ENCODE measurements at regions not wholly inside any gene's neighbourhood (a gene's known extent, or its start where the extent isn't known, plus 50 kb on each side); places are given as distances from the start of the nearest gene placed in this dataset.

- no peaks in the 10 kb centered on the region for H3K27me3 ChIP-seq
- intact Hi-C loops (cut with DNase I): loop anchor here in 3 of 10 donors (2.0 to 10.0 kb wide), 3 partner anchors 71 to 175 kb away; no protein-coding TSS in a partner anchor
- WGBS, 4 donors: 78 to 85% (median 81%) methylated on average over 5 of the region's 5 CpGs
- H3K9me3 ChIP-seq: no peaks in the 10 kb centered on the region
- TF ChIP-seq CTCF (IDR thresholded peaks at IDR 0.05): no peak
- TF ChIP-seq POLR2A (IDR thresholded peaks at IDR 0.05): no peak
- no peaks in the 10 kb centered on the region for H3K36me3 ChIP-seq
- peaks cover 0 to 26% (median 13%) of the 10 kb centered on the region in 12 donors for H3K4me1 ChIP-seq
- H3K27ac ChIP-seq: no peak overlapping the region
- H3K4me3 ChIP-seq: no peak overlapping the region
- no peak for ATAC-seq
- DNase-seq: no peak
Observed at GRCh38 chr6:21739838-21740237, 146.3 kb downstream of the SOX4 start.

DNA sequence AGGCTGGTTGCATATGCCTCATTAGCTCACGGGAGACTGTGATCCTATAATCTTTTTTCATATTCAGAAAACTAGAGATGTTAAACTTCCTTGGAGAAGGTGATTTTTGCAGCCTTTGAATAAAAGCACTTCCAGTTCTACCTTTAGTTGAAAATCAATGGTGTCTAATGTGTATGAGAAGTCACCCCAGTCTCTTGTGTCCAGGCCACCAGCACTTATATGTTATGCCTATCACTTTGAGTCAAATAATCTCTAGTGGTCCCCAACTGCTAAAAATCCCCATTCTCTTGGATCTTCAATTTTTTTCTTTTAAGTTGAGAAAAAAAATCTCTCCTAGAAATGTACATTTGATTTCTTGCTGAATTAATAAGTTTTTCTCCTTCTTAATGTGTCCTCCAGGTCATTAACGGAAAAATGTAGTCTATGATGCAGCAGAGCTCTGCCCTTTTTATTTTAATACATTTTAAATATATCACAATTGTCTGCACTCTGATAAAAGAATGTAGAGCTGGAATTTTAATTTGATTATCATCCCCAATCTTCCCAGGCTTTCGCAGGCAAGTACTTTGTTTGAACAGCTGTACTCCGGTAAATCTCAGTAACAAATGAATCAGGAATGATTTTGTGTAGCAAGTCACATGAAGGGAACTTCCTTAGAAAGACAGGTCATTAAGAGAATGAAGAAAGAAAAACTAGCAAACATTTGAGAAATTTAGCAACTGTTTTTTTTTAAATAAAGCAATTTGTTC, 147.0 kb downstream of the SOX4 start:
- H3K4me3 ChIP-seq: peak overlapping the region in 2 of 12 donors; percentile 1 to 15
- H3K27ac ChIP-seq: peak overlapping the region in 3 of 12 donors; percentile 19 to 44 (median 38)
- intact Hi-C loops (cut with DNase I): loop anchor here in 3 of 10 donors (2.0 to 10.0 kb wide), 3 partner anchors 72 to 174 kb away; no protein-coding TSS in a partner anchor
- 53 to 69% (median 60%) methylated on average over 4 of the region's 4 CpGs for WGBS, 4 donors
- no peaks in the 10 kb centered on the region for H3K27me3 ChIP-seq
- TF ChIP-seq POLR2A (IDR thresholded peaks at IDR 0.05) (no peak), CTCF (IDR thresholded peaks at IDR 0.05) (no peak)
- H3K36me3 ChIP-seq: no peaks in the 10 kb centered on the region
- H3K4me1 ChIP-seq: peaks cover 0 to 26% (median 13%) of the 10 kb centered on the region in 12 donors
- H3K9me3 ChIP-seq: no peaks in the 10 kb centered on the region
- DNase-seq (no peak), ATAC-seq (no peak)

DNA sequence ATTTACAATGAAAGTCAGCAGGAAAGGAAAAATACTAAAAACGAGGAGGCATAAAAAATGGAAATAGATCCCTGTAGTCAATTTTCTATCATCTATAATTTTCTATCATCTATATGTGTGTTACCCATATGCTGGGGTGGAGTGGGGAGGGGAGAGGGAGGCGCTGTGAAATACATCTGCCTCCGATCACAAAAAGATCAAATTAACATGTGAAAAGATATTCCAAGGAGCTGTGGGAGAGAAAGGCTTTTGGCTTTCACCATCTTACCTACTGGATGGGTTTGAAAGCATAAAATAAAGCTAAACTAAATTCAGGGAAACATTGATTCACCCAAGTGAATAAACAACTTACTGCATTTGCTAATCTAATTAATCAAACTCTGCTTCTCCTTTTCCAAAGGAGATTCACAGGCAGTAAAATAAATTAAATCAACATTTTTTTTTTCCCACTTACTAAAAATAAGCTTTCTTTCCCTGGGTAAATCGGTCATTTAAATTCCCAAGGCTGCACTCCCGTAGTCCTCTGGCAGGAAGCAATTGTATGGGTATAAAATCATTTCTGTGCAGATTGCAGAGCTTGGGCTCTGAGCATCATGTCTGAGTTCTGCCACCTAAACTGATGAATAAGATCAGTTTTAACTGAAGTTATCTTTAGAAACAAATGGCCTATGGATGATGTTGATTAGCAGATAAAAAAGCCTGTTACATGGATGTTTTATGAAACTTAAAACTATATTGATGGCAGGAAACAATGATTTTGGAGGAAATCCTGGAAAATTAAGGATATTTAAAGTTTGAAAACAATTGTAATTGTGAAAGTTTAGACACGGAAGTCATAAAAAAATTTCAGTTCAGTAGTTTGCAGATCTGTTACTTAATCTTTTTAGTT, 147.9 kb downstream of the SOX4 start:
- Histone ChIP-seq H3K4me1 (peaks cover 0 to 26% (median 13%) of the 10 kb centered on the region in 12 donors), H3K4me3 (peak overlapping the region in 5 of 12 donors; percentile 1 to 15 (median 4)), H3K36me3 (no peaks in the 10 kb centered on the region), H3K27me3 (no peaks in the 10 kb centered on the region), H3K27ac (peak overlapping the region in 6 of 12 donors; percentile 4 to 53 (median 42)), H3K9me3 (no peaks in the 10 kb centered on the region)
- ATAC-seq (no peak), DNase-seq (no peak)
- intact Hi-C loops (cut with DNase I): loop anchor here in 3 of 10 donors (2.0 to 10.0 kb wide), 3 partner anchors 73 to 173 kb away; no protein-coding TSS in a partner anchor
- TF ChIP-seq POLR2A (IDR thresholded peaks at IDR 0.05): no peak
- no peak for TF ChIP-seq CTCF (IDR thresholded peaks at IDR 0.05)
- 47 to 58% (median 54%) methylated on average over 6 of the region's 6 CpGs for WGBS, 4 donors

Data from heart left ventricle (tissue), 16 donors.